HG03378 (cell line): ENCODE measurements at regions not wholly inside any gene's neighbourhood (a gene's known extent, or its start where the extent isn't known, plus 50 kb on each side); places are given as distances from the start of the nearest gene placed in this dataset.

Experiments used
- ATAC-seq: cut with Tn5 transposase; IDR thresholded peaks from one replicate; pipeline ENCODE4 v1.9.1; 2021; ENCODE audit warnings: mild to moderate bottlenecking, moderate library complexity; ENCODE audit not compliant: unreplicated experiment

- ATAC-seq: no peak
Observed at GRCh38 chr22:49157529-49158339, 669.9 kb downstream of the BRD1 start.

- no peak for ATAC-seq
Observed at GRCh38 chr22:49156662-49157285, 670.9 kb downstream of the BRD1 start.

- no peak for ATAC-seq
Observed at GRCh38 chr22:49155770-49156580, 671.7 kb downstream of the BRD1 start.

- no peak for ATAC-seq
Observed at GRCh38 chr22:49155039-49155769, 672.5 kb downstream of the BRD1 start.

GRCh38 chr22:49154433-49154832 is 673.2 kb downstream of the BRD1 start:
- no peak for ATAC-seq

GRCh38 chr22:49153921-49154320 is 673.8 kb downstream of the BRD1 start:
- ATAC-seq: no peak

GRCh38 chr22:49152939-49153770 is 674.5 kb downstream of the BRD1 start:
- no peak for ATAC-seq

GRCh38 chr22:49152127-49152938 is 675.3 kb downstream of the BRD1 start:
- ATAC-seq: no peak

- no peak for ATAC-seq
Observed at GRCh38 chr22:49151256-49152126, 676.2 kb downstream of the BRD1 start.

- ATAC-seq: no peak
Observed at GRCh38 chr22:49150801-49151221, 676.9 kb downstream of the BRD1 start.

GRCh38 chr22:49149721-49150608 is 677.7 kb downstream of the BRD1 start:
- no peak for ATAC-seq

- ATAC-seq: no peak
Observed at GRCh38 chr22:49148895-49149418, 678.7 kb downstream of the BRD1 start.

GRCh38 chr22:49147617-49148175 is 680.0 kb downstream of the BRD1 start:
- ATAC-seq: no peak

GRCh38 chr22:49147171-49147570 is 680.5 kb downstream of the BRD1 start:
- ATAC-seq: no peak

GRCh38 chr22:49146511-49146910 is 681.2 kb downstream of the BRD1 start:
- ATAC-seq: no peak

- no peak for ATAC-seq
Observed at GRCh38 chr22:49143812-49144211, 683.9 kb downstream of the BRD1 start.

- no peak for ATAC-seq
Observed at GRCh38 chr22:49142891-49143290, 684.8 kb downstream of the BRD1 start.
